K562 (cell line): ENCODE measurements at regions not wholly inside any gene's neighbourhood (a gene's known extent, or its start where the extent isn't known, plus 50 kb on each side); places are given as distances from the start of the nearest gene placed in this dataset.

ENCODE experiments used
- ATAC-seq: fragments of 200-7000 bp; cut with Tn5 transposase; 3 replicates; pipeline ENCODE4 v1.9.1; 2020; ENCODE audit warnings: moderate library complexity
- BruUV-seq: library from RNA; stranded (reverse); fragments of 400-500 nt; replicated peaks from 2 replicates; lab custom pipeline; 2021; lab: Mats Ljungman, UMichigan
- CTCF ChIA-PET: fragments of 300-600 bp; formaldehyde crosslinking; extraction: SDS; loops from one replicate; lab custom pipeline; 2021; ENCODE audit warnings: low intra/inter-chr PET ratio; lab: Yijun Ruan, JAX
- POLR2A ChIA-PET: fragments of 300-600, 350-650 bp; sonication (Branson Sonifier 250); formaldehyde crosslinking; extraction: SDS; loops from one replicate; lab custom pipeline; 2021; ENCODE audit warnings: antibody characterized with exemption, inconsistent platforms; lab: Yijun Ruan, JAX
- DNase-seq, 4 experiments: peaks; one replicate each; pipeline versions ENCODE4 v3.0.0 to v3.0.0-alpha.2; 2011 to 2018; ENCODE audit warnings: low spot score in 3 of 4, mixed read lengths in 3 of 4; ENCODE audit errors: extremely low read depth in 1 of 4
- FAIRE-seq: peaks from 2 replicates; lab custom pipeline; 2011; peaks lifted over from hg19 to GRCh38; lab: Jason Lieb, UNC
- H2AFZ ChIP-seq: 2 replicates; pipeline ENCODE4 v1.6.0; 2011; ENCODE audit warnings: low read depth, low read length, control low read depth, inconsistent platforms
- H3K27ac ChIP-seq: fragments of 200-600 bp; 3 replicates; pipeline ENCODE4 v1.8.0; 2011; ENCODE audit warnings: low read depth, mild to moderate bottlenecking, control low read depth, inconsistent platforms, low read length, moderate library complexity, mixed read lengths; ENCODE audit errors: extremely low read depth
- H3K27me3 ChIP-seq, 2 experiments: fragments of 300-600 bp in 1 of 2; 2 replicates in 1 of 2; 3 replicates in 1 of 2; pipeline versions ENCODE4 v1.6.0 to v1.8.0; 2011; ENCODE audit warnings: inconsistent platforms in 2 of 2, low read length in 2 of 2, mild to moderate bottlenecking in 1 of 2, mixed read lengths in 1 of 2, moderate library complexity in 1 of 2; ENCODE audit not compliant: control insufficient read depth in 2 of 2, insufficient read depth in 2 of 2
- H3K36me3 ChIP-seq: fragments of 300-600 bp; 3 replicates; pipeline ENCODE4 v1.8.0; 2011; ENCODE audit warnings: mild to moderate bottlenecking, low read length, inconsistent platforms; ENCODE audit not compliant: control insufficient read depth, insufficient read depth
- H3K4me1 ChIP-seq, 2 experiments: fragments of 200-600 bp in 1 of 2; replicated peaks in 1 of 2; 2 replicates in 1 of 2; 3 replicates in 1 of 2; pipeline versions ENCODE4 v1.5.1 to v1.8.0; 2011; ENCODE audit warnings: inconsistent platforms in 2 of 2, low read length in 2 of 2, mild to moderate bottlenecking in 1 of 2, mixed read lengths in 1 of 2, moderate library complexity in 1 of 2; ENCODE audit not compliant: control insufficient read depth in 2 of 2, insufficient read depth in 2 of 2
- H3K4me2 ChIP-seq: 2 replicates; pipeline ENCODE4 v1.6.1; 2011; ENCODE audit warnings: low read length, control low read depth, inconsistent platforms, mixed read lengths; ENCODE audit not compliant: insufficient read depth
- H3K4me3 ChIP-seq: fragments of 200-600 bp; sonication (generic), shearing (Covaris generic); 2 replicates; pipeline ENCODE4 v1.5.1; 2016; ENCODE audit warnings: control low read depth, inconsistent platforms
- H3K79me2 ChIP-seq: fragments of 200-600 bp; 3 replicates; pipeline ENCODE4 v1.8.0; 2011; ENCODE audit warnings: low read length, inconsistent platforms; ENCODE audit not compliant: control insufficient read depth, insufficient read depth
- H3K9ac ChIP-seq, 2 experiments: 2 replicates each; pipeline versions ENCODE4 v1.6.0 to v1.6.1; 2011; ENCODE audit warnings: low read depth in 2 of 2, low read length in 2 of 2, control low read depth in 1 of 2, inconsistent platforms in 1 of 2, mild to moderate bottlenecking in 1 of 2, mixed read lengths in 1 of 2; ENCODE audit not compliant: insufficient read depth in 1 of 2
- H3K9me1 ChIP-seq: one replicate; pipeline ENCODE4 v1.6.0; 2011; ENCODE audit warnings: inconsistent platforms, mild to moderate bottlenecking, low read length, moderate library complexity; ENCODE audit not compliant: control insufficient read depth, insufficient read depth
- H3K9me3 ChIP-seq: replicated peaks from 2 replicates; pipeline ENCODE4 v1.5.1; 2011; ENCODE audit warnings: low read depth, low read length, inconsistent platforms; ENCODE audit not compliant: control insufficient read depth, insufficient read depth
- H4K20me1 ChIP-seq: replicated peaks from 2 replicates; pipeline ENCODE4 v1.6.1; 2011; ENCODE audit warnings: low read length, inconsistent platforms, mixed read lengths; ENCODE audit not compliant: control insufficient read depth, insufficient read depth
- ARID2 ChIP-seq: fragments of 450-650 bp; IDR thresholded peaks from 2 replicates; pipeline ENCODE4 v1.6.1; 2017; ENCODE audit warnings: antibody characterized with exemption, mild to moderate bottlenecking
- CSDE1 ChIP-seq, 2 experiments: fragments of 450-650 bp; IDR thresholded peaks; 2 replicates each; pipeline ENCODE4 v1.6.1; 2016; ENCODE audit warnings: mild to moderate bottlenecking in 1 of 2
- MCM2 ChIP-seq: fragments of 450-650 bp; IDR thresholded peaks from 2 replicates; pipeline ENCODE4 v1.6.1; 2017; ENCODE audit warnings: low read depth, mild to moderate bottlenecking
- MECOM ChIP-seq: fragments of 250-450 bp; sonication (Bioruptor Pico); IDR thresholded peaks from 2 replicates; pipeline ENCODE4 v1.8.0; 2022; ENCODE audit warnings: inconsistent platforms
- MED1 ChIP-seq: sonication (generic); formaldehyde crosslinking; IDR thresholded peaks from 2 replicates; pipeline ENCODE4 v1.8.1; 2023; ENCODE audit warnings: missing genetic modification reagents, borderline replicate concordance
- NR0B1 ChIP-seq: fragments of 450-650 bp; IDR thresholded peaks from one replicate; pipeline ENCODE4 v1.6.1; 2018; ENCODE audit warnings: mild to moderate bottlenecking, moderate library complexity; ENCODE audit not compliant: partially characterized antibody
- NR3C1 ChIP-seq: sonication (generic); formaldehyde crosslinking; IDR thresholded peaks from 2 replicates; pipeline ENCODE4 v1.8.1; 2022; ENCODE audit warnings: missing genetic modification reagents
- TBL1XR1 ChIP-seq, 2 experiments: IDR thresholded peaks; 2 replicates each; pipeline ENCODE4 v1.6.1; 2012; ENCODE audit warnings: improper control_type of control experiment in 2 of 2, low read length in 2 of 2, mild to moderate bottlenecking in 1 of 2
- ZNF316 ChIP-seq: fragments of 450-650 bp; IDR thresholded peaks from 2 replicates; pipeline ENCODE4 v1.6.1; 2016
- WGBS: fragments of 100-300 bp; shearing (Covaris generic); methylation state at CpG from one replicate; pipeline ENCODE4 v1.1.6; 2016; ENCODE audit warnings: low coverage, mixed read lengths; ENCODE audit not compliant: insufficient coverage; ENCODE audit errors: missing lambda C conversion rate; 5-methylcytosine and 5-hydroxymethylcytosine counted together
- in situ Hi-C: fragments of 300-500 bp; cut with MboI; formaldehyde crosslinking; loops from 4 replicates; pipeline ENCODE4 v1.15.0; 2018; ENCODE audit warnings: inconsistent platforms, mixed read lengths
- intact Hi-C: fragments of 100-400 bp; cut with micrococcal nuclease; formaldehyde crosslinking; loops from 2 replicates; pipeline ENCODE4 v1.14.2; 2022

- ChIA-PET POLR2A (no interaction called here), CTCF (no interaction called here)
- Histone ChIP-seq H3K4me3 (no peak overlapping the region), H4K20me1 (peaks cover 10% of the 10 kb centered on the region), H3K36me3 (no peaks in the 10 kb centered on the region), H3K4me2 (no peak overlapping the region), H3K4me1 (no peaks in the 10 kb centered on the region), H3K9me1 (no peaks in the 10 kb centered on the region), H2AFZ (no peak overlapping the region), H3K27me3 (peaks cover 16 to 39% of the 10 kb centered on the region in 2 experiments), H3K9ac (no peak overlapping the region), H3K27ac (no peak overlapping the region), H3K79me2 (no peaks in the 10 kb centered on the region), H3K9me3 (no peaks in the 10 kb centered on the region)
- FAIRE-seq (no peak), ATAC-seq (no peak), DNase-seq (no peak)
- TF ChIP-seq CSDE1 (IDR thresholded peaks at IDR 0.05) (no peak), MED1 (CRISPR knock-in tag) (no peak), ARID2 (no peak), MECOM (no peak), NR0B1 (no peak), ZNF316 (no peak), NR3C1 (CRISPR knock-in tag) (no peak), MCM2 (no peak), TBL1XR1 (IDR thresholded peaks at IDR 0.05; ENCODE audit: low read length in 2 of 2) (no peak)
- BruUV-seq, result no TSS peak
- 0% methylated on average over 6 of the region's 6 CpGs for WGBS
- intact Hi-C loops, result no loop called here
- in situ Hi-C loops, result no loop called here
Observed at GRCh38 chr5:2193142-2193541, 310.4 kb upstream of the IRX4 start.
